SK-N-SH (cell line): ENCODE measurements at regions not wholly inside any gene's neighbourhood (a gene's known extent, or its start where the extent isn't known, plus 50 kb on each side); places are given as distances from the start of the nearest gene placed in this dataset.

ENCODE experiments used
- CTCF ChIP-seq: fragments of 200-600 bp; sonication (generic); IDR thresholded peaks from 2 replicates; pipeline ENCODE4 v1.6.1; 2017; ENCODE audit warnings: antibody characterized with exemption, mild to moderate bottlenecking, moderate library complexity
- EP300 ChIP-seq, 2 experiments: IDR thresholded peaks; 2 replicates each; pipeline versions ENCODE4 v1.4.0 to v1.6.1; 2012; ENCODE audit warnings: borderline replicate concordance in 1 of 2, low read depth in 1 of 2, low read length in 1 of 2
- FOXM1 ChIP-seq: IDR thresholded peaks from 2 replicates; pipeline ENCODE4 v1.4.0; 2012; ENCODE audit warnings: low read depth, mild to moderate bottlenecking
- MAX ChIP-seq: IDR thresholded peaks from 2 replicates; pipeline ENCODE4 v1.4.0; 2012; ENCODE audit warnings: low read depth
- NRF1 ChIP-seq: IDR thresholded peaks from 2 replicates; pipeline ENCODE4 v1.6.1; 2012; ENCODE audit warnings: low read depth, mild to moderate bottlenecking, low read length
- POLR2AphosphoS5 ChIP-seq: IDR thresholded peaks from 2 replicates; pipeline ENCODE4 v1.6.1; 2012; ENCODE audit warnings: low read depth, low read length
- REST ChIP-seq: IDR thresholded peaks from 2 replicates; pipeline ENCODE4 v1.6.1; 2012; ENCODE audit warnings: mild to moderate bottlenecking, low read depth, low read length, moderate library complexity
- SMC3 ChIP-seq: IDR thresholded peaks from 2 replicates; pipeline ENCODE4 v1.6.1; 2012; ENCODE audit warnings: low read depth, low read length, improper control_type of control experiment
- TCF12 ChIP-seq: IDR thresholded peaks from 2 replicates; pipeline ENCODE4 v1.4.0; 2012
- USF1 ChIP-seq: IDR thresholded peaks from 2 replicates; pipeline ENCODE4 v1.4.0; 2012; ENCODE audit warnings: low read depth, borderline replicate concordance
- USF2 ChIP-seq: fragments of 150-350 bp; IDR thresholded peaks from 2 replicates; pipeline ENCODE4 v1.6.1; 2017; ENCODE audit warnings: antibody characterized with exemption, low read length, low read depth, borderline replicate concordance
- YY1 ChIP-seq: IDR thresholded peaks from 2 replicates; pipeline ENCODE4 v1.4.0; 2012; ENCODE audit warnings: low read depth, mild to moderate bottlenecking
- ZBTB33 ChIP-seq: IDR thresholded peaks from 2 replicates; pipeline ENCODE4 v1.4.0; 2012; ENCODE audit warnings: low read depth, borderline replicate concordance

- TF ChIP-seq CTCF (no peak), POLR2AphosphoS5 (no peak), EP300 (IDR thresholded peaks at IDR 0.05; ENCODE audit: borderline replicate concordance in 1 of 2, low read depth in 1 of 2, low read length in 1 of 2) (no peak), NRF1 (no peak), TCF12 (no peak), MAX (no peak), REST (no peak), SMC3 (no peak), YY1 (no peak), ZBTB33 (no peak), USF2 (no peak), FOXM1 (no peak), USF1 (no peak)
Measured at GRCh38 chr2:67108231-67108630, 288.9 kb upstream of the ETAA1 start.
